Cerebellar nuclear complex (tissue), 1 donor: ENCODE measurements at regions not wholly inside any gene's neighbourhood (a gene's known extent, or its start where the extent isn't known, plus 50 kb on each side); places are given as distances from the start of the nearest gene placed in this dataset.
"Not testable (repeated sequence)": the region's sequence is repeated elsewhere in the genome, so short reads cannot be mapped to it uniquely, and the experiment has no call there.

Experiments used
- DNase-seq, 2 experiments: peaks; one replicate each; lab custom pipeline; 2025; lab: John Stamatoyannopoulos, UW

- DNase-seq = peak in 1 of 2 experiments; percentile 72
These were observed 623.3 kb upstream of the MANEA start for GRCh38 chr6:94953867-94954631.

GRCh38 chr6:94955156-94955555, 622.2 kb upstream of the MANEA start:
- no peak for DNase-seq

- DNase-seq = no peak
These were observed 620.4 kb upstream of the MANEA start for GRCh38 chr6:94956910-94957309.

- DNase-seq = not testable (repeated sequence)
These were observed 612.6 kb upstream of the MANEA start for GRCh38 chr6:94964703-94965102.

- DNase-seq = no peak
These were observed 588.6 kb upstream of the MANEA start for GRCh38 chr6:94988701-94989100.

- no peak for DNase-seq
These were observed 559.4 kb upstream of the MANEA start for GRCh38 chr6:95017922-95018321.
